ENCODE measurements at regions not wholly inside any gene's neighbourhood (a gene's known extent, or its start where the extent isn't known, plus 50 kb on each side); places are given as distances from the start of the nearest gene placed in this dataset.

DNA sequence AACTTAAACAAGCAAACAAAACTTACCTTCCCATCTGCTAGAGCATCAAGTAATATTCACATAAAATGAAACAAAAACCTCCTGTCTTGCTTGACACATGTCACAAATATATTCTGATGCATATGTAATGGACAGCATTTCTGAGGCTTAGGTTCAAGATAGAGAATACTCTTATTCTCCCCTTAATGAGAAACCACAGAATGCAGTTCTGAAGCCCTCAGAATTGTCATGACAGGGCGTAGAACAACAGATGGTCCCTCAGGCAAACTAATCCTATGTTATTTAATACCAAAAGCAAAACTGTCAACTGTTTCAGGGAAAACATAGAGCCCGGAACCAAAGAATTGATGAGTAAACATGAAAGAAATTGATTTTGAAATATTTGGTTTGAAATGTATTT lies 229.9 kb upstream of the RIOK2 start:
- Mint-ChIP-seq H3K36me3 (ENCODE audit: low read depth, unreplicated experiment) (peaks cover under 1% of the 10 kb centered on the region), H3K27me3 (ENCODE audit: unreplicated experiment) (no peaks in the 10 kb centered on the region), H3K4me1 (ENCODE audit: unreplicated experiment) (no peaks in the 10 kb centered on the region), H3K27ac (ENCODE audit: unreplicated experiment) (no peak overlapping the region), H3K4me3 (ENCODE audit: unreplicated experiment) (no peak overlapping the region), H3K9me3 (ENCODE audit: unreplicated experiment) (no peaks in the 10 kb centered on the region)
- TF ChIP-seq, protein P1, sequence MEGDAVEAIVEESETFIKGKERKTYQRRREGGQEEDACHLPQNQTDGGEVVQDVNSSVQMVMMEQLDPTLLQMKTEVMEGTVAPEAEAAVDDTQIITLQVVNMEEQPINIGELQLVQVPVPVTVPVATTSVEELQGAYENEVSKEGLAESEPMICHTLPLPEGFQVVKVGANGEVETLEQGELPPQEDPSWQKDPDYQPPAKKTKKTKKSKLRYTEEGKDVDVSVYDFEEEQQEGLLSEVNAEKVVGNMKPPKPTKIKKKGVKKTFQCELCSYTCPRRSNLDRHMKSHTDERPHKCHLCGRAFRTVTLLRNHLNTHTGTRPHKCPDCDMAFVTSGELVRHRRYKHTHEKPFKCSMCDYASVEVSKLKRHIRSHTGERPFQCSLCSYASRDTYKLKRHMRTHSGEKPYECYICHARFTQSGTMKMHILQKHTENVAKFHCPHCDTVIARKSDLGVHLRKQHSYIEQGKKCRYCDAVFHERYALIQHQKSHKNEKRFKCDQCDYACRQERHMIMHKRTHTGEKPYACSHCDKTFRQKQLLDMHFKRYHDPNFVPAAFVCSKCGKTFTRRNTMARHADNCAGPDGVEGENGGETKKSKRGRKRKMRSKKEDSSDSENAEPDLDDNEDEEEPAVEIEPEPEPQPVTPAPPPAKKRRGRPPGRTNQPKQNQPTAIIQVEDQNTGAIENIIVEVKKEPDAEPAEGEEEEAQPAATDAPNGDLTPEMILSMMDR (IDR thresholded peaks at IDR 0.05; ENCODE audit: unreplicated experiment), result no peak
- no peak for DNase-seq (ENCODE audit: low spot score)

DNA sequence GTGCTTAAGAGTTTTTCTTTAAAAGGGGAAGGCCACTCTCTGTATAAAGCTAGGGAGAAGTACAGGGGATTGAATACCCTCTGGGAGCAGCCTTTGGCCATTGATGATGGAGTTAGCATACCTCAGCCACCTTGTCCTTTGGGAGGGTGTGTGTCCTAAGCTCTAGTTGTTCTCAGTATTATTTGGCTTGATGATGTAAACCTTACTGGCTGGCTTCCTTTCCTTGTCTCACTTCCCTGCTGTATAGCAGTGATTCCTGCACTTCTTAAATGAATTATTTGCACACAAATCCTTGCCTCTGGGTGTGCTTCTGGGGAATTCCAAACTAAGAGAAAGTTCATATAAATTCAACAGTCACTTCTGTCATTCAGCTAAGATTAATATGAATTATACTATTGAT lies 234.9 kb upstream of the RIOK2 start:
- TF ChIP-seq, protein P1 (IDR thresholded peaks at IDR 0.05; ENCODE audit: unreplicated experiment), result no peak
- no peak for DNase-seq (ENCODE audit: low spot score)
- Mint-ChIP-seq H3K27ac (ENCODE audit: unreplicated experiment) (no peak overlapping the region), H3K27me3 (ENCODE audit: unreplicated experiment) (peaks cover 2% of the 10 kb centered on the region), H3K4me1 (ENCODE audit: unreplicated experiment) (peaks cover 6% of the 10 kb centered on the region), H3K36me3 (ENCODE audit: low read depth, unreplicated experiment) (no peaks in the 10 kb centered on the region), H3K9me3 (ENCODE audit: unreplicated experiment) (no peaks in the 10 kb centered on the region), H3K4me3 (ENCODE audit: unreplicated experiment) (no peak overlapping the region)

DNA sequence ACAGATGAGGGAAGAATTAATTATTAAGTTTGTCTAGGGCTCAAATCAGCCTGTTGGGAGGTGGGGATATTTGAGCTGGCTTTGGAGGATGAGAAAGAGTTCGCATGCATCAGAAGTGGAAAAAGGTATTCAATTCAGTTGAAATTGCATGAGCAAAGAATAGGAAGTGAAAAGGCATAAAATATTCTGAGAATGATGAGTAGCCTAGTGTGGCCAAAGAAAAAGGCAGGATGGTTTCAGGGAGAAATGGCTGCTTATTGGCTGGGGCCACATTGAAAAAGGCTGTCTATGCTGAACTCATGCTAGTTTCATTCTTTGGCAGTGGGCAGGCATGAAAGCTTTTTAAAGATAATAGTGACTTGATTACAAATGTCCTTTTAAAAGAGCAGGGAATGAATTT lies 235.4 kb upstream of the RIOK2 start:
- H3K36me3 Mint-ChIP-seq (ENCODE audit: low read depth, unreplicated experiment), result no peaks in the 10 kb centered on the region
- no peaks in the 10 kb centered on the region for H3K9me3 Mint-ChIP-seq (ENCODE audit: unreplicated experiment)
- peaks cover 6% of the 10 kb centered on the region for H3K4me1 Mint-ChIP-seq (ENCODE audit: unreplicated experiment)
- H3K4me3 Mint-ChIP-seq (ENCODE audit: unreplicated experiment), result no peak overlapping the region
- TF ChIP-seq, protein P1 (IDR thresholded peaks at IDR 0.05; ENCODE audit: unreplicated experiment), result no peak
- no peak for DNase-seq (ENCODE audit: low spot score)
- no peak overlapping the region for H3K27ac Mint-ChIP-seq (ENCODE audit: unreplicated experiment)
- H3K27me3 Mint-ChIP-seq (ENCODE audit: unreplicated experiment), result peaks cover 2% of the 10 kb centered on the region

DNA sequence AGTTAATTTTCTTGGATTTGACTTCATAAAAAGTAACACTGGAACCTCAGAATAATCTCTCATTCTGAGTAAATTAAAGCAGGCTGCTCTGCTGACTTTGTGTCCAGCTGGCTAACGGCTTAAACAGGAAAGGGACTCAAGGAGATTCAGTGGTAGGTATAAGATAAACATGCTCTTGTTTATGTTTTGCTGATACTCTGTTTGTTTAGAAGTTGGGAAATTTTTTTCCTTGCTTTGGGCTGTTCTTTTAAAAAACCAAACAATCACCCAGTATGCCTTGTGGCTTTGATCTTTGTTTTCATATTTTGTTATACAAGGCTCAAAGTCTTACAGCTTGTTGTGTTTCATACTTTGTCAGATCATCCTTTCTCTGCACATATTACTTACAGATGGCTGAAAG lies 237.6 kb upstream of the RIOK2 start:
- Mint-ChIP-seq H3K27me3 (ENCODE audit: unreplicated experiment) (peaks cover 2% of the 10 kb centered on the region), H3K4me1 (ENCODE audit: unreplicated experiment) (peaks cover 6% of the 10 kb centered on the region), H3K36me3 (ENCODE audit: low read depth, unreplicated experiment) (no peaks in the 10 kb centered on the region), H3K27ac (ENCODE audit: unreplicated experiment) (no peak overlapping the region), H3K4me3 (ENCODE audit: unreplicated experiment) (no peak overlapping the region), H3K9me3 (ENCODE audit: unreplicated experiment) (no peaks in the 10 kb centered on the region)
- no peak for DNase-seq (ENCODE audit: low spot score)
- TF ChIP-seq, protein P1 (IDR thresholded peaks at IDR 0.05; ENCODE audit: unreplicated experiment), result no peak

DNA sequence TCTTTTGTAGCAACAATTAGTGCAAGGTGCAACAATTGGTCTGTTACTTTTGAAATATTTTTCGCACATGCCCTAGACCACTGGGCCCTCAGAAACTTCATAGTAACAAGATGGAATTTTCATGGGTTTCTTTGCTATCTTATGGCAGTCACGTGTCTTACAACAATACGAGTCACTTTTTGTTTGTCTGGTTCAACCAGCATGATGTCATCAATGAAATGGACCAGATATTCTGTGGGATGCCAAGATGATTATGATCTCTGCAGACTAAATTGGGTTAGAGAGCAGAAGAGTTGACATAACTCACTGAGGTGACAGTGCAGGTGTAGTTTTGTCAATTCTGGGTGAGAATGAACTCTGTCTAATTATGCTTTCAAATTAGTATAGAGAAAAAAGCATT lies 239.6 kb upstream of the RIOK2 start:
- Mint-ChIP-seq H3K4me1 (ENCODE audit: unreplicated experiment) (peaks cover 6% of the 10 kb centered on the region), H3K27ac (ENCODE audit: unreplicated experiment) (no peak overlapping the region), H3K27me3 (ENCODE audit: unreplicated experiment) (peaks cover 2% of the 10 kb centered on the region), H3K9me3 (ENCODE audit: unreplicated experiment) (no peaks in the 10 kb centered on the region), H3K4me3 (ENCODE audit: unreplicated experiment) (no peak overlapping the region), H3K36me3 (ENCODE audit: low read depth, unreplicated experiment) (no peaks in the 10 kb centered on the region)
- no peak for DNase-seq (ENCODE audit: low spot score)
- TF ChIP-seq, protein P1 (IDR thresholded peaks at IDR 0.05; ENCODE audit: unreplicated experiment), result no peak

All from endothelial cell (in vitro differentiated cells).